ENCODE measurements at regions not wholly inside any gene's neighbourhood (a gene's known extent, or its start where the extent isn't known, plus 50 kb on each side); places are given as distances from the start of the nearest gene placed in this dataset.
"Not testable (repeated sequence)": the region's sequence is repeated elsewhere in the genome, so short reads cannot be mapped to it uniquely, and the experiment has no call there.

DNA sequence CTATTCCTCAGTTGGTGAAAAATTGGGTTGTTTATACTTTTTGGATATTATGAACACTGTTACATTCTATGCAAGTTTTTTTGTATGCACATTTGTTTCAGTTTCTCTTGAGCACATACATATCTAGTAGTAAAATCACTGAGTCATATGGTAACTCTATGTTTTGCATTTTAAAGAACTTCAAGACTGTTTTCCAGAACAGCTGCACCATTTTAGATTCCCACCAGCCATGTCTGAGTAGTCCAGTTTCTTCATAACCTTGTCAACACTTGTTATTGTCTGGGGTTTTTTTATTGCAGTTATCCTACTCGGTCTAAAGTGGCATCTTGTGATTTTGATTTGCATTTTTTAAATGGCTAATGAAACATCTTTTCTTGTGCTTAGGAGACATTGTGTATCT, 100.3 kb upstream of the OTOS start:
- H3K4me3 Mint-ChIP-seq, result no peak overlapping the region
- intact Hi-C loops (cut with DNase I, micrococcal nuclease), result no loop called here
- POLR2A ChIA-PET, result no interaction called here

DNA sequence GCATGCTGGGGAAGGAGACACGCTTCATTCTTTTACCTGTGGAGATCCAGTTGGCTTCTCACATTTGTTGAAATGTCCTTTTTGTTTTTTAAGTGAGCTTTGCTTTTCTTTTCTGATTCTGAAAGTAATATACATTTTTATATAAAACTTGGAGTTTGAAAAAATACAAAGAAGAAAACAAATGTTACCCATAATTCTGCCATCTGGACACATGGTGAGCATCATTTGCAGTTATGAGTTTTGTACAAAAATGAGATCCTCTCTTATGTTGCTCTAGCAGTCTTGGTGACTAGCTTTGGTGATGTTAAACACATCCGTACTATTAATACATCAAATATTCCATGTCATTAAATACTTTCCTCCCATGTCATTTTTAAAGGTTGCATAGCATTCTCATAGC, 101.1 kb upstream of the OTOS start:
- TF ChIP-seq, protein P1, sequence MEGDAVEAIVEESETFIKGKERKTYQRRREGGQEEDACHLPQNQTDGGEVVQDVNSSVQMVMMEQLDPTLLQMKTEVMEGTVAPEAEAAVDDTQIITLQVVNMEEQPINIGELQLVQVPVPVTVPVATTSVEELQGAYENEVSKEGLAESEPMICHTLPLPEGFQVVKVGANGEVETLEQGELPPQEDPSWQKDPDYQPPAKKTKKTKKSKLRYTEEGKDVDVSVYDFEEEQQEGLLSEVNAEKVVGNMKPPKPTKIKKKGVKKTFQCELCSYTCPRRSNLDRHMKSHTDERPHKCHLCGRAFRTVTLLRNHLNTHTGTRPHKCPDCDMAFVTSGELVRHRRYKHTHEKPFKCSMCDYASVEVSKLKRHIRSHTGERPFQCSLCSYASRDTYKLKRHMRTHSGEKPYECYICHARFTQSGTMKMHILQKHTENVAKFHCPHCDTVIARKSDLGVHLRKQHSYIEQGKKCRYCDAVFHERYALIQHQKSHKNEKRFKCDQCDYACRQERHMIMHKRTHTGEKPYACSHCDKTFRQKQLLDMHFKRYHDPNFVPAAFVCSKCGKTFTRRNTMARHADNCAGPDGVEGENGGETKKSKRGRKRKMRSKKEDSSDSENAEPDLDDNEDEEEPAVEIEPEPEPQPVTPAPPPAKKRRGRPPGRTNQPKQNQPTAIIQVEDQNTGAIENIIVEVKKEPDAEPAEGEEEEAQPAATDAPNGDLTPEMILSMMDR (IDR thresholded peaks at IDR 0.05), result no peak
- H3K27me3 ChIP-seq (ENCODE audit: control insufficient read depth in 1 of 2, insufficient read depth in 2 of 2, low read length in 2 of 2), result peaks cover 0 to 2% of the 10 kb centered on the region in 2 experiments
- H3K27ac ChIP-seq (ENCODE audit: low read depth in 1 of 2, low read length in 2 of 2), result no peak overlapping the region
- no peaks in the 10 kb centered on the region for H3K4me1 ChIP-seq (ENCODE audit: insufficient read depth, low read length)
- intact Hi-C loops (cut with DNase I, micrococcal nuclease), result no loop called here
- DNase-seq (no peak), ATAC-seq (ENCODE audit: poor library complexity) (no peak)
- H3K36me3 ChIP-seq (ENCODE audit: insufficient read depth, low read length), result no peaks in the 10 kb centered on the region
- no peaks in the 10 kb centered on the region for H3K9me3 Mint-ChIP-seq
- ChIA-PET CTCF (no interaction called here), POLR2A (no interaction called here)
- H3K27ac Mint-ChIP-seq, result no peak overlapping the region
- peaks cover 27% of the 10 kb centered on the region for H3K27me3 Mint-ChIP-seq
- no peak overlapping the region for H3K4me3 Mint-ChIP-seq
- no peaks in the 10 kb centered on the region for H3K4me1 Mint-ChIP-seq (ENCODE audit: low read depth)
- no peaks in the 10 kb centered on the region for H3K36me3 Mint-ChIP-seq (ENCODE audit: low read depth)
- H3K4me3 ChIP-seq (ENCODE audit: low read length), result no peak overlapping the region
- H3K9me3 ChIP-seq (ENCODE audit: control insufficient read depth in 1 of 2, insufficient read depth in 1 of 2, low read length in 2 of 2), result peaks cover 0 to 10% of the 10 kb centered on the region in 2 experiments

More for the DNA sequence above, 100.3 kb upstream of the OTOS start:
- no peak overlapping the region for H3K4me3 ChIP-seq (ENCODE audit: low read length)
- H3K9me3 Mint-ChIP-seq, result no peaks in the 10 kb centered on the region
- H3K36me3 Mint-ChIP-seq (ENCODE audit: low read depth), result no peaks in the 10 kb centered on the region
- no peak overlapping the region for H3K27ac Mint-ChIP-seq
- ATAC-seq (ENCODE audit: poor library complexity), result no peak
- TF ChIP-seq, protein P1 (IDR thresholded peaks at IDR 0.05), result no peak
- no peak overlapping the region for H3K27ac ChIP-seq (ENCODE audit: low read depth in 1 of 2, low read length in 2 of 2)
- no peaks in the 10 kb centered on the region for H3K36me3 ChIP-seq (ENCODE audit: insufficient read depth, low read length)
- CTCF ChIA-PET, result no interaction called here
- peaks cover 0 to 3% of the 10 kb centered on the region in 2 experiments for H3K9me3 ChIP-seq (ENCODE audit: control insufficient read depth in 1 of 2, insufficient read depth in 1 of 2, low read length in 2 of 2)
- H3K27me3 ChIP-seq (ENCODE audit: control insufficient read depth in 1 of 2, insufficient read depth in 2 of 2, low read length in 2 of 2), result peaks cover 0 to 2% of the 10 kb centered on the region in 2 experiments
- H3K4me1 Mint-ChIP-seq (ENCODE audit: low read depth), result no peaks in the 10 kb centered on the region
- H3K27me3 Mint-ChIP-seq, result peaks cover 23% of the 10 kb centered on the region
- no peaks in the 10 kb centered on the region for H3K4me1 ChIP-seq (ENCODE audit: insufficient read depth, low read length)
- no peak for DNase-seq

DNA sequence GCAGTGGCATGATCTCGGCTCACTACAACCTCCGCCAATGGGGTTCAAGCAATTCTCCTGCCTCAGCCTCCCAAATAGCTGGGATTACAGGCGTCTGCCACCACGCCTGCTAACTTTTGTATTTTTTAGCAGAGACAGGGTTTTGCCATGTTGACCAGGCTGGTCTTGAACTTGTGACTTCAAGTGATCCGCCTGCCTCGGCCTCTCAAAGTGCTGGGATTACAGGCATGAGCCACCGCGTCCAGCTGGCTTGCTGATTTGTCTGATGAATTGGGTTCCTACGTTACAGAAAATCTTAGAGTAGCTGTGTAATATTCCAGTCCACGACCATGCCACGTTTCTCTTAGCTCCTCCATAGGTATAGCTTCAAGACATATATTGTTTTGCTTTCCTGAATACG, 102.6 kb upstream of the OTOS start:
- POLR2A ChIA-PET, H3K9me3 Mint-ChIP-seq: not testable (repeated sequence)

DNA sequence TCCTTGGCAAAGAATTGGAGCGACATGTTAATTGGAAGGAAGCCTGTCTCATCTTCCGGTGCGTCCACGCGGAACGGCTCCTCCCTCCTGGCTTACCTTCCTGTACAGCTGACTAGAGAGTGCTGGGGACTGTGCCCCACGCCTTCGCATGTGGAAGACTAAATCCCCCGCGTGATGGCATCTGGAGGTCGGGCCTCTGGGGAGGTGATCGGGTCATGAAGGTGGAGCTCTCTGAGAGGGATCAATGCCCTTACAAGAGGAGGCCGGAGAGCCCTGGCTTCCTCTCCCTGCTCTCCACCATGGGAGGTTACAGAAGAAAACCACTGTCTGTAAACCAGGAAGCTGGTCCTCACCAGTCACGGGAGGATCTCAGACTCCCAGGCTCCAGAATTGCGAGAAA, 104.1 kb upstream of the OTOS start:
- Histone ChIP-seq H3K27ac (ENCODE audit: low read depth in 1 of 2, low read length in 2 of 2) (no peak overlapping the region), H3K36me3 (ENCODE audit: insufficient read depth, low read length) (no peaks in the 10 kb centered on the region), H3K4me3 (ENCODE audit: low read length) (no peak overlapping the region), H3K4me1 (ENCODE audit: insufficient read depth, low read length) (no peaks in the 10 kb centered on the region), H3K9me3 (ENCODE audit: control insufficient read depth in 1 of 2, insufficient read depth in 1 of 2, low read length in 2 of 2) (peaks cover 0 to 19% of the 10 kb centered on the region in 2 experiments), H3K27me3 (ENCODE audit: control insufficient read depth in 1 of 2, insufficient read depth in 2 of 2, low read length in 2 of 2) (peaks cover 0 to 2% of the 10 kb centered on the region in 2 experiments)
- Mint-ChIP-seq H3K4me3 (no peak overlapping the region), H3K9me3 (no peaks in the 10 kb centered on the region), H3K27me3 (peaks cover 28% of the 10 kb centered on the region), H3K4me1 (ENCODE audit: low read depth) (no peaks in the 10 kb centered on the region), H3K27ac (no peak overlapping the region), H3K36me3 (ENCODE audit: low read depth) (no peaks in the 10 kb centered on the region)
- TF ChIP-seq, protein P1 (IDR thresholded peaks at IDR 0.05), result no peak
- ChIA-PET POLR2A (no interaction called here), CTCF (no interaction called here)
- ATAC-seq (ENCODE audit: poor library complexity), result no peak
- intact Hi-C loops (cut with DNase I, micrococcal nuclease), result no loop called here
- DNase-seq, result no peak

More for the DNA sequence above, 102.6 kb upstream of the OTOS start:
- DNase-seq; H3K4me3 Mint-ChIP-seq; H3K4me3 ChIP-seq (ENCODE audit: low read length); H3K4me1 ChIP-seq (ENCODE audit: insufficient read depth, low read length); H3K4me1 Mint-ChIP-seq (ENCODE audit: low read depth); intact Hi-C loops (cut with DNase I, micrococcal nuclease); H3K27ac Mint-ChIP-seq; H3K36me3 ChIP-seq (ENCODE audit: insufficient read depth, low read length); ATAC-seq (ENCODE audit: poor library complexity); H3K27ac ChIP-seq (ENCODE audit: low read depth in 1 of 2, low read length in 2 of 2); H3K36me3 Mint-ChIP-seq (ENCODE audit: low read depth); H3K27me3 ChIP-seq (ENCODE audit: control insufficient read depth in 1 of 2, insufficient read depth in 2 of 2, low read length in 2 of 2): not testable (repeated sequence)
- CTCF ChIA-PET, result interaction anchor here (0.9 kb wide), 1 partner anchor 10 kb away, joined by 3 read pairs; no protein-coding TSS in a partner anchor
- peaks cover 0 to 18% of the 10 kb centered on the region in 2 experiments for H3K9me3 ChIP-seq (ENCODE audit: control insufficient read depth in 1 of 2, insufficient read depth in 1 of 2, low read length in 2 of 2)
- H3K27me3 Mint-ChIP-seq, result peaks cover 34% of the 10 kb centered on the region

All from CD4-positive, alpha-beta T cell (primary cell).